ENCODE measurements at regions not wholly inside any gene's neighbourhood (a gene's known extent, or its start where the extent isn't known, plus 50 kb on each side); places are given as distances from the start of the nearest gene placed in this dataset.

DNA sequence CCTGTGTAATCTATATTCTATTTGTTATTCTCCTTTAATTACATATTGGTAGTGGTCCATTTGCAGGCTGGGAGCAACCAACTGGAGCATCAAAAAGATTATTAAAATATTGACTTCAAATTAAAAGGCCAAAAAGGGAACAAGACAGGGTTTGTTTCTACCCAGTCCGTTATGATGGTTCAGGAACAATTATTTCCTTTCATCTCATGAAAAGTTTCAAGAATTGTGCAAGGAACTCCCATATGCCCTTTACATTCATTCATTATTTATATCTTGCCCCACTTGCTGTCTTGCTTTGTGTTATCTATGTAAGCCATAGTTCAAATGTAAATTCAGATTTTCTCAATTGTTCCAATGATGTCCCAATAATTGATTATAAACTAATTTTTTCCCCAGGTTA lies 58.7 kb upstream of the TLE1 start:
- Histone ChIP-seq H3K27ac (ENCODE audit: control insufficient read depth, insufficient read depth) (no peak overlapping the region), H3K4me2 (ENCODE audit: control insufficient read depth, insufficient read depth) (no peak overlapping the region), H2AFZ (ENCODE audit: control insufficient read depth, low read depth, low read length) (no peak overlapping the region), H3K36me3 (ENCODE audit: control insufficient read depth in 2 of 2, insufficient read depth in 2 of 2, low read length in 1 of 2) (no peaks in the 10 kb centered on the region), H3K9ac (ENCODE audit: control insufficient read depth, insufficient read depth, low read length) (no peak overlapping the region), H3K4me1 (ENCODE audit: control insufficient read depth, insufficient read depth, low read length) (no peaks in the 10 kb centered on the region), H3K27me3 (replicated peaks in 1 of 2; ENCODE audit: control insufficient read depth in 2 of 2, insufficient read depth in 2 of 2, low read length in 1 of 2) (no peaks in the 10 kb centered on the region), H3K79me2 (ENCODE audit: control insufficient read depth, insufficient read depth, low read length) (no peaks in the 10 kb centered on the region), H4K20me1 (ENCODE audit: control insufficient read depth, insufficient read depth) (no peaks in the 10 kb centered on the region), H3K4me3 (no peak overlapping the region), H3K9me3 (replicated peaks; ENCODE audit: control insufficient read depth, insufficient read depth, low read length) (no peaks in the 10 kb centered on the region; the same call in 2 of the 3 replicates)
- ChIA-PET POLR2A (no interaction called here), RAD21 (ENCODE audit: unreplicated experiment) (no interaction called here), CTCF (no interaction called here), SMC1A (ENCODE audit: uncharacterized antibody, unreplicated experiment) (no interaction called here)
- no peak for ATAC-seq
- in situ Hi-C loops (cut with MboI) (no loop called here), intact Hi-C loops (cut with micrococcal nuclease; ENCODE audit: unreplicated experiment) (no loop called here)
- no peak for DNase-seq (ENCODE audit: low read depth, low spot score)
- no peak for TF ChIP-seq ZNF207 (IDR thresholded peaks at IDR 0.05; ENCODE audit: borderline replicate concordance)
- BruUV-seq (replicated peaks) = no TSS peak
- no peak for FAIRE-seq
- 10% methylated on average over 1 of the region's 1 CpG for WGBS (ENCODE audit: insufficient coverage, insufficient replicate concordance, low lambda C conversion rate, missing lambda C conversion rate)

DNA sequence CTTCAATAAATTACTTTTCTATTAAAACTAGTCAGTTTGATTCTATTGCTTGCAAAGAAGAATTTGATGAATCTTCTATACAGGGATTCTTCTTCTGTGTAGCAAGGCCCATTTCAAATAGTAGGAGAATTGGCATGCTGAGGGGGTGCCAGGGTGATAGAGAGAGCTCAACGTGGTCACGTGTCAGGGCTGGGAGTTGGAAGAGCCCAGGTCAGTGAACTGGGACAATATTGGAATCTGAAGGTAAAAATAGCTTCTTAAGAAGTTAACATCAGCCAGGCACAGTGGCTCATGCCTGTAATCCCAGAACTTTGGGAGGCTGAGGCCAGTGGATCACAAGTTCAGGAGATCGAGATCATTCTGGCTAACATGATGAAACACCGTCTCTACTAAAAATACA lies 64.1 kb upstream of the TLE1 start:
- FAIRE-seq (no peak), DNase-seq (ENCODE audit: low read depth, low spot score) (no peak), ATAC-seq (no peak)
- ChIA-PET SMC1A (ENCODE audit: uncharacterized antibody, unreplicated experiment) (interaction anchor here (1.1 kb wide), 1 partner anchor 281 kb away, joined by 3 read pairs; no protein-coding TSS in a partner anchor), RAD21 (ENCODE audit: unreplicated experiment) (no interaction called here), POLR2A (no interaction called here), CTCF (no interaction called here)
- no peak overlapping the region for H3K27ac ChIP-seq (ENCODE audit: control insufficient read depth, insufficient read depth)
- H3K4me1 ChIP-seq (ENCODE audit: control insufficient read depth, insufficient read depth, low read length) = no peaks in the 10 kb centered on the region
- TF ChIP-seq KLF5 (IDR thresholded peaks at IDR 0.05; ENCODE audit: partially characterized antibody) (no peak), FOS (IDR thresholded peaks at IDR 0.05; ENCODE audit: borderline replicate concordance, extremely low read depth, insufficient read length) (no peak), NR2C1 (IDR thresholded peaks at IDR 0.05) (no peak), ZZZ3 (IDR thresholded peaks at IDR 0.05; ENCODE audit: control insufficient read depth, insufficient read length, low read depth) (no peak)
- H3K4me3 ChIP-seq = no peak overlapping the region
- H3K36me3 ChIP-seq (ENCODE audit: control insufficient read depth in 2 of 2, insufficient read depth in 2 of 2, low read length in 1 of 2) = no peaks in the 10 kb centered on the region
- no TSS peak for BruUV-seq (replicated peaks)
- intact Hi-C loops (cut with micrococcal nuclease; ENCODE audit: unreplicated experiment) (no loop called here), in situ Hi-C loops (cut with MboI) (no loop called here)
- no peak overlapping the region for H2AFZ ChIP-seq (ENCODE audit: control insufficient read depth, low read depth, low read length)
- H3K27me3 ChIP-seq (replicated peaks in 1 of 2; ENCODE audit: control insufficient read depth in 2 of 2, insufficient read depth in 2 of 2, low read length in 1 of 2) = no peaks in the 10 kb centered on the region
- H3K79me2 ChIP-seq (ENCODE audit: control insufficient read depth, insufficient read depth, low read length) = no peaks in the 10 kb centered on the region
- H3K9me3 ChIP-seq (replicated peaks; ENCODE audit: control insufficient read depth, insufficient read depth, low read length) = no peaks in the 10 kb centered on the region; the same call in 2 of the 3 replicates
- H3K9ac ChIP-seq (ENCODE audit: control insufficient read depth, insufficient read depth, low read length) = no peak overlapping the region
- no peak overlapping the region for H3K4me2 ChIP-seq (ENCODE audit: control insufficient read depth, insufficient read depth)
- no peaks in the 10 kb centered on the region for H4K20me1 ChIP-seq (ENCODE audit: control insufficient read depth, insufficient read depth)
- WGBS (ENCODE audit: insufficient coverage, insufficient replicate concordance, low lambda C conversion rate, missing lambda C conversion rate) = 37% methylated on average over 4 of the region's 4 CpGs
